ENCODE measurements at regions not wholly inside any gene's neighbourhood (a gene's known extent, or its start where the extent isn't known, plus 50 kb on each side); places are given as distances from the start of the nearest gene placed in this dataset.

DNA sequence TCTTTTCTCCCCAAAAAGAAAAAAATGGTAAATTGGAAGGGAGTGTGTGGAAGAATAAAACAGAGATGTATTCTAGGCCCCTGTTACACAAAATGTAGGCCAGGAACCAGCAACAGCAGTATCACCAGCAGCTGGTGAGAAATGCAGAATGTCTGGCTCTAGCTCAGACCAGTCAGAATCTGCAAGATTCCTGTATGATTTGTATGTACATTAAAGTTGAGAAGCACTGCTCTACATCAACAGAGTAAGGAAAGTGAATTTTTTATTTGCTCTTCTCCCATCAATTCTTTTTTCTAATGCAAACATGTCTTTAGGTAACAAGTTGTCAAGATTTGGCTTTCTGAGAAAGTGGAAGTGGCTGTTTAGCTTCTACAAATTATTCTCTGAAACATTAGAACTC, 235.4 kb upstream of the FANCL start:
- ChIA-PET POLR2A (no interaction called here), CTCF (no interaction called here)
- Histone ChIP-seq H3K27ac (ENCODE audit: low read length) (no peak overlapping the region), H3K27me3 (ENCODE audit: control insufficient read depth, insufficient read depth, low read length) (no peaks in the 10 kb centered on the region), H3K36me3 (ENCODE audit: control insufficient read depth, insufficient read depth, low read length) (no peaks in the 10 kb centered on the region), H3K4me1 (ENCODE audit: control insufficient read depth, insufficient read depth, low read length) (no peaks in the 10 kb centered on the region), H3K4me3 (ENCODE audit: low read depth in 2 of 2, low read length in 2 of 2) (no peak overlapping the region), H3K9me3 (ENCODE audit: control insufficient read depth, insufficient read depth, low read depth, low read length) (no peaks in the 10 kb centered on the region)
- TF ChIP-seq REST (IDR thresholded peaks at IDR 0.05; ENCODE audit: insufficient read depth in 1 of 2, low read depth in 2 of 2, low read length in 1 of 2) (no peak), TCF7L2 (IDR thresholded peaks at IDR 0.05; ENCODE audit: low read depth, low read length) (no peak), SIN3A (IDR thresholded peaks at IDR 0.05; ENCODE audit: borderline replicate concordance, insufficient read depth, low read depth, low read length) (no peak), POLR2AphosphoS5 (IDR thresholded peaks at IDR 0.05; ENCODE audit: low read depth, low read length) (no peak)
- TF ChIP-seq, protein P1, sequence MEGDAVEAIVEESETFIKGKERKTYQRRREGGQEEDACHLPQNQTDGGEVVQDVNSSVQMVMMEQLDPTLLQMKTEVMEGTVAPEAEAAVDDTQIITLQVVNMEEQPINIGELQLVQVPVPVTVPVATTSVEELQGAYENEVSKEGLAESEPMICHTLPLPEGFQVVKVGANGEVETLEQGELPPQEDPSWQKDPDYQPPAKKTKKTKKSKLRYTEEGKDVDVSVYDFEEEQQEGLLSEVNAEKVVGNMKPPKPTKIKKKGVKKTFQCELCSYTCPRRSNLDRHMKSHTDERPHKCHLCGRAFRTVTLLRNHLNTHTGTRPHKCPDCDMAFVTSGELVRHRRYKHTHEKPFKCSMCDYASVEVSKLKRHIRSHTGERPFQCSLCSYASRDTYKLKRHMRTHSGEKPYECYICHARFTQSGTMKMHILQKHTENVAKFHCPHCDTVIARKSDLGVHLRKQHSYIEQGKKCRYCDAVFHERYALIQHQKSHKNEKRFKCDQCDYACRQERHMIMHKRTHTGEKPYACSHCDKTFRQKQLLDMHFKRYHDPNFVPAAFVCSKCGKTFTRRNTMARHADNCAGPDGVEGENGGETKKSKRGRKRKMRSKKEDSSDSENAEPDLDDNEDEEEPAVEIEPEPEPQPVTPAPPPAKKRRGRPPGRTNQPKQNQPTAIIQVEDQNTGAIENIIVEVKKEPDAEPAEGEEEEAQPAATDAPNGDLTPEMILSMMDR (IDR thresholded peaks at IDR 0.05), result no peak
- intact Hi-C loops (cut with micrococcal nuclease; ENCODE audit: unreplicated experiment) (no loop called here), in situ Hi-C loops (cut with HindIII; ENCODE audit: low pct_unique_long_range_greater_than_20kb, low sequenced_read_pairs) (no loop called here)
- no TSS peak for BruUV-seq (replicated peaks)
- no peak for DNase-seq (ENCODE audit: low read depth, low spot score)
- ATAC-seq, result no peak

DNA sequence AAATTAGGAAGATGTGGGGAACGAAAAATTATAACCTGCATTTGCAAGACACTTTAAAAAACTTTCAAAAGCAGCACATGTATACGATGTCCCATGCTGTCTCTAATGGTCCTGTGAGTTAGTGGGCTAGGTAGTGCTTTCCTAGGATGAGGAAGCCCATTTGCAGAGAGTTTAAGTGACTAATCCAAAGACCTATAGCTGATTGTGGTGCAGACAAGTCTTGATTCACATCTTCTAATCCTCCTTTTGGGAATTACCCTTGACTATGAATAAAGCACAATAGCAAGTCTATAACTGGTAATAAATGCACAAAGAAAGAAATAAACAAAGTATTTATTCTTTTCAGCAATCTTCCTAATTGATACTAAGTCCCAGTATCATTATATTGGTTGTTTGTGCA, 234.6 kb upstream of the FANCL start:
- POLR2A ChIA-PET, result no interaction called here
- no peaks in the 10 kb centered on the region for H3K4me1 ChIP-seq (ENCODE audit: control insufficient read depth, insufficient read depth, low read length)
- TF ChIP-seq SIN3A (IDR thresholded peaks at IDR 0.05; ENCODE audit: borderline replicate concordance, insufficient read depth, low read depth, low read length) (no peak), TCF7L2 (IDR thresholded peaks at IDR 0.05; ENCODE audit: low read depth, low read length) (no peak), REST (IDR thresholded peaks at IDR 0.05; ENCODE audit: insufficient read depth in 1 of 2, low read depth in 2 of 2, low read length in 1 of 2) (no peak), POLR2AphosphoS5 (IDR thresholded peaks at IDR 0.05; ENCODE audit: low read depth, low read length) (no peak)
- TF ChIP-seq, protein P1 (IDR thresholded peaks at IDR 0.05), result no peak
- H3K4me3 ChIP-seq (ENCODE audit: low read depth in 2 of 2, low read length in 2 of 2), result no peak overlapping the region
- intact Hi-C loops (cut with micrococcal nuclease; ENCODE audit: unreplicated experiment) (no loop called here), in situ Hi-C loops (cut with HindIII; ENCODE audit: low pct_unique_long_range_greater_than_20kb, low sequenced_read_pairs) (no loop called here)
- no peaks in the 10 kb centered on the region for H3K9me3 ChIP-seq (ENCODE audit: control insufficient read depth, insufficient read depth, low read depth, low read length)
- no peaks in the 10 kb centered on the region for H3K36me3 ChIP-seq (ENCODE audit: control insufficient read depth, insufficient read depth, low read length)
- H3K27ac ChIP-seq (ENCODE audit: low read length), result no peak overlapping the region
- ATAC-seq, result no peak
- H3K27me3 ChIP-seq (ENCODE audit: control insufficient read depth, insufficient read depth, low read length), result no peaks in the 10 kb centered on the region
- no TSS peak for BruUV-seq (replicated peaks)
- CTCF ChIA-PET, result no interaction called here
- DNase-seq (ENCODE audit: low read depth, low spot score), result no peak
